ENCODE measurements at regions not wholly inside any gene's neighbourhood (a gene's known extent, or its start where the extent isn't known, plus 50 kb on each side); places are given as distances from the start of the nearest gene placed in this dataset.

DNA sequence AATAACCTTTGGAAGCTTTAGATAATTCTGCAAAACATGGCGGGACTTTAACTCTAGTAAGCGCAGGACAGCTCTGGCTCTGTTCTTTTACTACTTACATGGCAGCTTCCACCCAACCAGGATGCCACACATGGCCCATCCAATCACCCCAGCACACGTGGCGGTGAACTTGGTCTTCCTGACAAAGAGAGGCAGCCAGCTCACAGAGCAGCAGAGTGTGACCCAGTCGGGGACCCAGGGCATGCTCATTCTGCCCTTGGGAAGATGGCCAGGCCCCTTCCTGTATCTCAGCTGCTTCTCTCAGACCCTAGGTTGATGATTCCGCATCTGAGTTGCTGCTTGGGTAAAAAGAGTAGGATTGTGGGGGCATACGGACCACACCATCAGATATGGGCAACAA is 172.1 kb downstream of the USP12 start:
- no peak for TF ChIP-seq POLR2A (IDR thresholded peaks at IDR 0.05; ENCODE audit: low read length)
- no peak for TF ChIP-seq GATA1 (IDR thresholded peaks at IDR 0.05; ENCODE audit: low read depth, low read length)

Data from erythroblast (primary cell).